KMS-11 (cell line): ENCODE measurements at regions not wholly inside any gene's neighbourhood (a gene's known extent, or its start where the extent isn't known, plus 50 kb on each side); places are given as distances from the start of the nearest gene placed in this dataset.
A peak's percentile ranks its signal among the peaks of the same experiment; 100 is the strongest.

Experiments
- H2AFZ ChIP-seq: fragments of 200-600 bp; sonication (generic); 2 replicates; pipeline ENCODE4 v1.6.1; 2016; ENCODE audit warnings: antibody characterized with exemption, mixed run types, low read depth
- H3K27ac ChIP-seq: fragments of 200-600 bp; sonication (generic); 2 replicates; pipeline ENCODE4 v1.6.1; 2016; ENCODE audit warnings: mild to moderate bottlenecking, mixed run types
- H3K27me3 ChIP-seq: fragments of 200-600 bp; sonication (generic); 2 replicates; pipeline ENCODE4 v1.6.1; 2017; ENCODE audit warnings: mild to moderate bottlenecking, low read depth, mixed run types, moderate library complexity; ENCODE audit not compliant: insufficient read depth
- H3K36me3 ChIP-seq: fragments of 200-600 bp; sonication (generic); 2 replicates; pipeline ENCODE4 v1.6.1; 2017; ENCODE audit warnings: mild to moderate bottlenecking, mixed run types; ENCODE audit not compliant: insufficient read depth
- H3K4me1 ChIP-seq: fragments of 200-600 bp; sonication (generic); 2 replicates; pipeline ENCODE4 v1.6.1; 2016; ENCODE audit warnings: mild to moderate bottlenecking, low read depth, mixed run types; ENCODE audit not compliant: poor library complexity, severe bottlenecking
- H3K4me2 ChIP-seq: fragments of 200-600 bp; sonication (generic); 2 replicates; pipeline ENCODE4 v1.7.0; 2016; ENCODE audit warnings: mild to moderate bottlenecking, mixed run types
- H3K4me3 ChIP-seq: fragments of 200-600 bp; sonication (generic); IDR thresholded peaks from 2 replicates; pipeline ENCODE4 v1.6.1; 2017; ENCODE audit warnings: low read depth, low read length, mixed read lengths; ENCODE audit not compliant: insufficient read depth
- H3K79me2 ChIP-seq: fragments of 200-600 bp; sonication (generic); 2 replicates; pipeline ENCODE4 v1.6.1; 2016; ENCODE audit warnings: low read depth, mixed run types; ENCODE audit not compliant: insufficient read depth
- H3K9ac ChIP-seq: fragments of 200-600 bp; sonication (generic); 2 replicates; pipeline ENCODE4 v1.6.1; 2016; ENCODE audit warnings: mild to moderate bottlenecking, mixed run types
- H4K20me1 ChIP-seq: fragments of 200-600 bp; sonication (generic); 2 replicates; pipeline ENCODE4 v1.6.1; 2016; ENCODE audit warnings: mild to moderate bottlenecking, mixed run types; ENCODE audit not compliant: insufficient read depth
- TF ChIP-seq, protein P1 (sequence below): fragments of 200-600 bp; sonication (generic); conservative IDR thresholded peaks from 2 replicates; pipeline ENCODE4 v1.6.1; 2017; ENCODE audit warnings: low read depth, mild to moderate bottlenecking, antibody characterized with exemption, low read length, moderate library complexity, mixed read lengths

DNA sequence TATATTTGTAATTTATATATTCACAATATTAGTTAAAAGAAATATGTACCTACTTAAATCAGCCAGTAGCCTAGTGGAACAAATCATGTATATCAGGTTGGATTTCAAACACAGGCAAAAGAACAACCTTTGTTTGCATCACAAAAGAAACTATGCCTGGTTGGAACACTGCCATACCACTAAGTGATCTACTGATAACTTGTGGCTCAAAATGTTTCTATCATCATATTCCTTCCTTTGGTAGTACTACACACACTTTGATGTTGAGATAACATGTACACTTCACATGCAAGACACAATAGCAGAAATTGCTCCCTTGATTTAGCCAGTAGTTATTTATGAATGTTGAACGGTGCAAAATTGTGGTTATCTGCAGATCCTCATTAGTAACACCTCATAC is 146.0 kb upstream of the GPC6 start:
- no peaks in the 10 kb centered on the region for H3K79me2 ChIP-seq
- TF ChIP-seq, protein P1, sequence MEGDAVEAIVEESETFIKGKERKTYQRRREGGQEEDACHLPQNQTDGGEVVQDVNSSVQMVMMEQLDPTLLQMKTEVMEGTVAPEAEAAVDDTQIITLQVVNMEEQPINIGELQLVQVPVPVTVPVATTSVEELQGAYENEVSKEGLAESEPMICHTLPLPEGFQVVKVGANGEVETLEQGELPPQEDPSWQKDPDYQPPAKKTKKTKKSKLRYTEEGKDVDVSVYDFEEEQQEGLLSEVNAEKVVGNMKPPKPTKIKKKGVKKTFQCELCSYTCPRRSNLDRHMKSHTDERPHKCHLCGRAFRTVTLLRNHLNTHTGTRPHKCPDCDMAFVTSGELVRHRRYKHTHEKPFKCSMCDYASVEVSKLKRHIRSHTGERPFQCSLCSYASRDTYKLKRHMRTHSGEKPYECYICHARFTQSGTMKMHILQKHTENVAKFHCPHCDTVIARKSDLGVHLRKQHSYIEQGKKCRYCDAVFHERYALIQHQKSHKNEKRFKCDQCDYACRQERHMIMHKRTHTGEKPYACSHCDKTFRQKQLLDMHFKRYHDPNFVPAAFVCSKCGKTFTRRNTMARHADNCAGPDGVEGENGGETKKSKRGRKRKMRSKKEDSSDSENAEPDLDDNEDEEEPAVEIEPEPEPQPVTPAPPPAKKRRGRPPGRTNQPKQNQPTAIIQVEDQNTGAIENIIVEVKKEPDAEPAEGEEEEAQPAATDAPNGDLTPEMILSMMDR, result no peak

DNA sequence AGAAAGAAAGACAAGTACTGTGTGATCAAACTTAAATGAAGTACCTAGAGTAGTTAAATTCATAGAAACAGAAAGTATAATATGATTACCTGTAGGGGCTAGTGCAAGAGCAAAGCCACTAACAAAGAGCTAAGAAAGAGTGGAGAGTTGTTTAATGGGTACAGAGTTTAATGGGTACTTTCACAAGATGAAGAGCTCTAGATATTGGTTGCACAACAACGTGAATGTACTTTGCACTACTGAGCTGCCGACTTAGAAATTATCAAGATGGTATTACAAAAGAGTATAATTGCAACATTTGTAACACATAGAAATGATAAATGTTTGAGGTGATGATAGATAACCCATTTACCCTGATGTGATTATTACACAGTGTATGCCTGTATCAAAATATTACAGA is 140.3 kb upstream of the GPC6 start:
- H4K20me1 ChIP-seq, result no peaks in the 10 kb centered on the region
- no peaks in the 10 kb centered on the region for H3K79me2 ChIP-seq
- H3K27ac ChIP-seq, result no peak overlapping the region
- H3K4me3 ChIP-seq, result no peak overlapping the region
- H3K4me2 ChIP-seq, result no peak overlapping the region
- no peak overlapping the region for H3K9ac ChIP-seq
- H3K27me3 ChIP-seq, result no peaks in the 10 kb centered on the region
- TF ChIP-seq, protein P1, result no peak
- H3K4me1 ChIP-seq, result no peaks in the 10 kb centered on the region
- no peaks in the 10 kb centered on the region for H3K36me3 ChIP-seq
- no peak overlapping the region for H2AFZ ChIP-seq

More for the DNA sequence above, 146.0 kb upstream of the GPC6 start:
- Histone ChIP-seq H2AFZ (no peak overlapping the region), H3K36me3 (no peaks in the 10 kb centered on the region), H4K20me1 (no peaks in the 10 kb centered on the region), H3K4me1 (peaks cover 7% of the 10 kb centered on the region), H3K27ac (no peak overlapping the region), H3K27me3 (no peaks in the 10 kb centered on the region), H3K4me3 (no peak overlapping the region), H3K9ac (no peak overlapping the region), H3K4me2 (peak overlapping the region; percentile 15; the same call in 1 of the 2 replicates)

DNA sequence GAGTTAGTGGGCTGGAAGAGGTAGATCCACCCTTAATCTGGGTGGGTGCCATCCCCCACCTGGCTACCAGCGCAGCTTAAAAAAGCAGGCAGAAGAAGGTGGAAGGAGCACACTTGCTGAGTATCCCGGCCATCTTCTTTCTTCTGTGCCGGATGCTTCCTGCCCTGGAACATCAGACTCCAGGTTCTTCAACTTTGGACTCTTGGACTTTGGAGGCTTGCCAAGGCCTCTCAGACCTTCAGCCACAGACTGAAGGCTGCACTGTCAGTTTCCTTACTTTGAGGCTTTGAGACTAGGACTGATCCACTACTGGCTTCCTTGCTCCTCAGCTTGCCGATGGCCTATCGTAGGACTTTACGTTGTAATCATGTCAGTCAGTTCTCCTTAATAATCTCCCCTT is 127.6 kb upstream of the GPC6 start:
- Histone ChIP-seq H3K4me3 (no peak overlapping the region), H3K36me3 (no peaks in the 10 kb centered on the region)
- TF ChIP-seq, protein P1, result no peak

DNA sequence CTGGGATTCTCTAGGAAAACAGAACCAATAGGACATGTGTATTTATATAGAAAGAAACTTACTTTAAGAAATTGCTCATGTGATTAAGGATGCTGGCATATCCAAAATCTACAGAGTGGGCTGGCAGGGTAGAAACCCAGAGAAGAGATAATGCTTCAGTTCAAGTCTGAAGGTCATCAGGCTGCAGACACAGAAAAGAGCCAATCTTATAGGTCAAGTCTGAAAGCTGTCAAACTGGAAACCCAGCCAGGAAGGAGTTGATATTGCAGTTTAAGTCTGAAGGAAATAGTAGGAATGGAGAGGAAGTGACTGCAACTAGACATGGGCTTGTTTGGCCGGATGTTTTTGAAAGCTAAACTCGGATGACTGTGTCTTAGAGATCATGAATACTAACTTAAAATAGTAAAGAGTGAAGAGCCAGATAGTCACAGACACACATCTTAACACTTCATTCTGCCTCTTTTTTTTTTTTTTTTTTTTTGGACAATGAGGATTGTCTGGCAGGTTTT is 125.3 kb upstream of the GPC6 start:
- Histone ChIP-seq H2AFZ (no peak overlapping the region), H3K4me1 (no peaks in the 10 kb centered on the region), H3K4me3 (no peak overlapping the region), H3K27ac (no peak overlapping the region), H3K36me3 (no peaks in the 10 kb centered on the region), H3K27me3 (no peaks in the 10 kb centered on the region), H3K4me2 (no peak overlapping the region), H3K79me2 (no peaks in the 10 kb centered on the region), H4K20me1 (no peaks in the 10 kb centered on the region), H3K9ac (no peak overlapping the region)
- TF ChIP-seq, protein P1, result no peak

More for the DNA sequence above, 127.6 kb upstream of the GPC6 start:
- Histone ChIP-seq H3K4me1 (no peaks in the 10 kb centered on the region), H4K20me1 (no peaks in the 10 kb centered on the region), H3K79me2 (no peaks in the 10 kb centered on the region), H3K27ac (no peak overlapping the region), H3K9ac (no peak overlapping the region), H3K4me2 (no peak overlapping the region), H3K27me3 (no peaks in the 10 kb centered on the region), H2AFZ (no peak overlapping the region)
